GM23248 (cell line): ENCODE measurements at regions not wholly inside any gene's neighbourhood (a gene's known extent, or its start where the extent isn't known, plus 50 kb on each side); places are given as distances from the start of the nearest gene placed in this dataset.

ENCODE experiments used
- DNase-seq: peaks from one replicate; pipeline ENCODE4 v3.0.0-alpha.2; 2015
- H2AFZ ChIP-seq: fragments of 200-600 bp; sonication (generic); 2 replicates; pipeline ENCODE4 v1.6.1; 2016; ENCODE audit warnings: antibody characterized with exemption
- H3F3A ChIP-seq: fragments of 200-600 bp; sonication (generic); 2 replicates; pipeline ENCODE4 v1.6.1; 2016; ENCODE audit warnings: mild to moderate bottlenecking, antibody characterized with exemption, mixed run types; ENCODE audit not compliant: insufficient read depth
- H3K27ac ChIP-seq: fragments of 200-600 bp; sonication (generic); 2 replicates; pipeline ENCODE4 v1.5.1; 2016; ENCODE audit warnings: mild to moderate bottlenecking
- H3K27me3 ChIP-seq: fragments of 200-600 bp; sonication (generic); replicated peaks from 2 replicates; pipeline ENCODE4 v1.6.1; 2016; ENCODE audit warnings: mild to moderate bottlenecking; ENCODE audit not compliant: insufficient read depth
- H3K36me3 ChIP-seq: fragments of 200-600 bp; sonication (generic); 2 replicates; pipeline ENCODE4 v1.6.1; 2016; ENCODE audit warnings: low read depth, mild to moderate bottlenecking
- H3K4me1 ChIP-seq: fragments of 200-600 bp; sonication (generic); 2 replicates; pipeline ENCODE4 v1.6.1; 2016; ENCODE audit warnings: mild to moderate bottlenecking; ENCODE audit not compliant: insufficient read depth
- H3K4me2 ChIP-seq: fragments of 200-600 bp; sonication (generic); one replicate; pipeline ENCODE4 v1.6.1; 2016; ENCODE audit warnings: mild to moderate bottlenecking; ENCODE audit not compliant: unreplicated experiment
- H3K4me3 ChIP-seq: fragments of 200-600 bp; sonication (generic); 2 replicates; pipeline ENCODE4 v1.5.1; 2016; ENCODE audit warnings: mild to moderate bottlenecking
- H3K79me2 ChIP-seq: fragments of 200-600 bp; sonication (generic); 2 replicates; pipeline ENCODE4 v1.6.1; 2016; ENCODE audit warnings: mild to moderate bottlenecking; ENCODE audit not compliant: insufficient read depth
- H3K9ac ChIP-seq: fragments of 200-600 bp; sonication (generic); 2 replicates; pipeline ENCODE4 v1.6.1; 2016; ENCODE audit warnings: mild to moderate bottlenecking
- H3K9me2 ChIP-seq: fragments of 200-600 bp; sonication (generic); 2 replicates; pipeline ENCODE4 v1.6.1; 2016; ENCODE audit warnings: mixed run types, mild to moderate bottlenecking, moderate library complexity; ENCODE audit not compliant: insufficient read depth
- H3K9me3 ChIP-seq: fragments of 200-600 bp; sonication (generic); one replicate; pipeline ENCODE4 v1.6.1; 2017; ENCODE audit warnings: low read depth
- H4K20me1 ChIP-seq: fragments of 200-600 bp; sonication (generic); 2 replicates; pipeline ENCODE4 v1.6.0; 2016; ENCODE audit not compliant: insufficient read depth
- EZH2 ChIP-seq: fragments of 200-600 bp; sonication (generic); IDR thresholded peaks from 2 replicates; pipeline ENCODE4 v1.6.1; 2018; ENCODE audit warnings: antibody characterized with exemption, mild to moderate bottlenecking; ENCODE audit not compliant: insufficient read depth, poor library complexity, severe bottlenecking
- EZH2phosphoT487 ChIP-seq: fragments of 200-600 bp; sonication (generic); IDR thresholded peaks from 2 replicates; pipeline ENCODE4 v1.6.1; 2018; ENCODE audit warnings: antibody characterized with exemption, moderate library complexity, mild to moderate bottlenecking, low read depth; ENCODE audit not compliant: insufficient read depth
- WGBS, 2 experiments: methylation state at CpG; one replicate each; pipeline ENCODE4 v1.1.6; 2015 to 2017; ENCODE audit warnings: low lambda C conversion rate in 2 of 2, low coverage in 1 of 2; ENCODE audit errors: missing lambda C conversion rate in 2 of 2; 5-methylcytosine and 5-hydroxymethylcytosine counted together
- in situ Hi-C: fragments of 300-500 bp; cut with MboI; formaldehyde crosslinking; loops from 2 replicates; pipeline ENCODE4 v1.15.0; 2020

DNA sequence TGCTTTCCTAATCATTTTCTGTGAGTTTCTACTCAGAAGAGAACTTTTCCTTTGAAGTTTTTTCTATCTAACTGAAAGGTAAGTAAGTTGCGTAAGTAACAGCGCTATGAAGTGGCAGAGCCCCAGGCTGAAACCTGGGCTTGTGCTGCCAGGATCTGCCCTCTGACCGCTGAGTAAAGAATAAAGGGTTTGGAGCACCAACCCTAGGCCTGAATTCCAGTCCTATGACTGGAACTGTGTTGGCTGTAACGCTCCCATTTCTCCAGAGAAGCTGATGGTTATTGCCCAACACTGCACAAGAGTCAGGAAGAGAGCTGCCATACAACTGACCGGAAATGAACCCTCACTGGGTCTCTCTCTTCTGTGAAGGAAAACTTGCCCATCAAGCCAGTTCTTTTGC is 87.0 kb downstream of the FOXB1 start:
- H3K9ac ChIP-seq: no peak overlapping the region

DNA sequence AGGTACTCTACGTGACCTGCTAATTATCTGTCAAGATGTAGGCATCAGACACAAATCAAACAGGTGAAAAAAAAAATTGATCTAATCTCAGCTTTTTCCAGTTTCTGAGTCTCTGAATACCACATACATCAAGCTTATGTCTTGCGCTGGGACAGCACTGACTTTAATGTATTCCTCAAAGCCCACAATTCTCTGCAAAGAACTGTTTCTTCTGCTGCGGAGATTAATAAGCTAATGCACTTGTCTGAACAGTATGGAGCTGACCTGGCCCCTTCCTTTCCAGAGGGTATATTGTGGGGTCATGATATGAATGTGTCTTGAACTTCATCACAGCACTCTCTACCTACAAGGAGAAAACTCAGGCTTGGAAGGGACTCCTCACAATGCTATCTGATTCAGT is 87.8 kb downstream of the FOXB1 start:
- no peak for DNase-seq
- Histone ChIP-seq H3K9me3 (no peaks in the 10 kb centered on the region), H4K20me1 (no peaks in the 10 kb centered on the region), H2AFZ (no peak overlapping the region), H3K9ac (no peak overlapping the region), H3K4me1 (peaks cover 42% of the 10 kb centered on the region), H3K4me2 (peak overlapping the region; percentile 31), H3K36me3 (no peaks in the 10 kb centered on the region), H3K27ac (no peak overlapping the region), H3K79me2 (no peaks in the 10 kb centered on the region), H3K4me3 (no peak overlapping the region), H3K9me2 (peaks cover 5% of the 10 kb centered on the region; the same call in 1 of the 2 replicates), H3K27me3 (0 out of 2 replicates have a peak, but pooled peaks cover 3% of the 10 kb centered on the region), H3F3A (peaks cover 37% of the 10 kb centered on the region)
- WGBS, 2 experiments: 94 to 95% methylated on average over 3 of the region's 3 CpGs
- in situ Hi-C loops: no loop called here
- TF ChIP-seq EZH2 (no peak), EZH2phosphoT487 (no peak)

More for the DNA sequence above, 87.0 kb downstream of the FOXB1 start:
- no peaks in the 10 kb centered on the region for H3K79me2 ChIP-seq
- peak; percentile 92 for DNase-seq
- H3K9me3 ChIP-seq: no peaks in the 10 kb centered on the region
- in situ Hi-C loops: no loop called here
- H3F3A ChIP-seq: peaks cover 29% of the 10 kb centered on the region
- peaks cover 5% of the 10 kb centered on the region; the same call in 1 of the 2 replicates for H3K9me2 ChIP-seq
- H3K27me3 ChIP-seq: 0 out of 2 replicates have a peak, but pooled peaks cover 3% of the 10 kb centered on the region
- TF ChIP-seq EZH2phosphoT487 (no peak), EZH2 (no peak)
- no peaks in the 10 kb centered on the region for H3K36me3 ChIP-seq
- peak overlapping the region; percentile 27; the same call in 1 of the 2 replicates for H2AFZ ChIP-seq
- no peak overlapping the region for H3K4me3 ChIP-seq
- H4K20me1 ChIP-seq: no peaks in the 10 kb centered on the region
- peak overlapping the region; percentile 58 for H3K27ac ChIP-seq
- H3K4me1 ChIP-seq: peaks cover 35% of the 10 kb centered on the region
- 17 to 24% methylated on average over 5 of the region's 5 CpGs for WGBS, 2 experiments
- H3K4me2 ChIP-seq: peak overlapping the region; percentile 31

DNA sequence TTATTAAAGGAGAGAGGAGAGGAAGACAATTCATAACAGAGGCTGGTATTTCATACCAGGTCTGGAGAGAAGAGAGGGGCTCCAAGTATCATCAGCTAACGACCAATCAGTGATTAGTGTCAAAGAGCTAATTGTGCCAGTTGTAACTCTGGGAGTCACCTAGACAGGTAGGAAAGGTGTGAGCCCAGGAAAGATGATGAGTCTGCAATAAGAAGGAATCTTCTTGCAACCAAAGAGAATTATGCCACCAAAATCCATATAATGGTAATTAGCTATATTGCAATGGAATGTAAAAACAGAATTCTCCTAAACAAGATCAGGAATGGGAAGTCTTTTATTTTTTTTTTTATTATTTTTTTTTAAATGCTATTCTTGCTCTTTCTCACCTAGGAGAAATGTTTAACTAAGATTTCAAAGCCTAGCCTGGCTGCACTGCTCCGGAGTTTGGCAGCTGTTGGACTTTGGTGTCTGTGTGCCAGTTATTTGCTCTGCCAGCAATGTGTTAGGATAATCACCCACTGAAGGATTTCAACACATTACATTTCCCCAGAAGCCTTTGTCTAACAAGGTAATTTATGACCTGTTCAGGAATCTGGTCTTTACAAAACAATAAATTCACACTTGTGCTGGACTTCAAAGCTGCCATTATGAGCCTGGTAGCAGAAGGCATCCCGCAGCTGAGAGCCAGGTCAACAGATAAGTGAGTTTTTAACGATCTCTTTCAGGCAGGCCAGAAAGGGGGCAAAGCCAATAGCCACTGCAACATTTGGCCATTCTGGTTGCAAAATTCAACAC is 89.4 kb downstream of the FOXB1 start:
- no peaks in the 10 kb centered on the region for H4K20me1 ChIP-seq
- no peak overlapping the region for H2AFZ ChIP-seq
- no peak for TF ChIP-seq EZH2phosphoT487
- TF ChIP-seq EZH2: no peak
- no peaks in the 10 kb centered on the region for H3K9me3 ChIP-seq
- WGBS, 2 experiments: 17 to 27% methylated on average over 4 of the region's 4 CpGs
- no peaks in the 10 kb centered on the region for H3K79me2 ChIP-seq
- no peaks in the 10 kb centered on the region for H3K36me3 ChIP-seq
- H3F3A ChIP-seq: peaks cover 37% of the 10 kb centered on the region
- DNase-seq: peak; percentile 17
- peaks cover 36% of the 10 kb centered on the region for H3K4me1 ChIP-seq
- H3K4me2 ChIP-seq: no peak overlapping the region
- no peaks in the 10 kb centered on the region for H3K27me3 ChIP-seq
- in situ Hi-C loops: no loop called here
- no peak overlapping the region for H3K27ac ChIP-seq
- H3K9ac ChIP-seq: no peak overlapping the region
- H3K9me2 ChIP-seq: peaks cover 5% of the 10 kb centered on the region; the same call in 1 of the 2 replicates
- no peak overlapping the region for H3K4me3 ChIP-seq

DNA sequence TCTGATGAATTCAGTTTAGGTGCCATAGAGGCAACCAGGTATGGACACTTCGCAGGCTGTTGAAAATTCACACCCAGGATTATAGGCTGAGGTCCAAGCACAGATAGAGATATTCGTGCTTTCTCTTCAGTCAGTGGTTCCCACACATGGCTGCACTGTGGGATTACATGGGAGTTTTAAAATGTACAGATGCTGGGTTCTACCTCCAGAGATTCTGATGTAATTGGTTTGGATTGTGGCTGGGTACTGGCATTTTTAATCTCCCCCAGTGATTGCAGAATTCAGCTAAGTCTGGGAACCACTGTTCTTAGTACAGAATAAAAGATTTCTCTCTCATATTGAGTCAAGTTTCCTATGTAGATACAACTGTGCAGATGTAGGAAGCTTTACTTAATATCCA is 91.6 kb downstream of the FOXB1 start:
- Histone ChIP-seq H3K9ac (peak overlapping the region; percentile 44), H3F3A (peaks cover 28% of the 10 kb centered on the region), H3K9me3 (no peaks in the 10 kb centered on the region), H3K36me3 (no peaks in the 10 kb centered on the region), H3K79me2 (no peaks in the 10 kb centered on the region), H3K4me2 (peak overlapping the region; percentile 59), H3K9me2 (peaks cover 5% of the 10 kb centered on the region; the same call in 1 of the 2 replicates), H4K20me1 (no peaks in the 10 kb centered on the region), H2AFZ (peak overlapping the region; percentile 48), H3K4me1 (peaks cover 34% of the 10 kb centered on the region), H3K4me3 (0 out of 2 replicates have a peak overlapping the region, but pooled peaks have one; percentile 14), H3K27ac (peak overlapping the region; percentile 79), H3K27me3 (no peaks in the 10 kb centered on the region)
- peak; percentile 55 for DNase-seq
- in situ Hi-C loops: no loop called here
- TF ChIP-seq EZH2phosphoT487 (no peak), EZH2 (no peak)
- WGBS, 2 experiments: 55 to 63% methylated on average over 2 of the region's 2 CpGs
